ENCODE measurements at regions not wholly inside any gene's neighbourhood (a gene's known extent, or its start where the extent isn't known, plus 50 kb on each side); places are given as distances from the start of the nearest gene placed in this dataset.
"Not testable (repeated sequence)": the region's sequence is repeated elsewhere in the genome, so short reads cannot be mapped to it uniquely, and the experiment has no call there.

DNA sequence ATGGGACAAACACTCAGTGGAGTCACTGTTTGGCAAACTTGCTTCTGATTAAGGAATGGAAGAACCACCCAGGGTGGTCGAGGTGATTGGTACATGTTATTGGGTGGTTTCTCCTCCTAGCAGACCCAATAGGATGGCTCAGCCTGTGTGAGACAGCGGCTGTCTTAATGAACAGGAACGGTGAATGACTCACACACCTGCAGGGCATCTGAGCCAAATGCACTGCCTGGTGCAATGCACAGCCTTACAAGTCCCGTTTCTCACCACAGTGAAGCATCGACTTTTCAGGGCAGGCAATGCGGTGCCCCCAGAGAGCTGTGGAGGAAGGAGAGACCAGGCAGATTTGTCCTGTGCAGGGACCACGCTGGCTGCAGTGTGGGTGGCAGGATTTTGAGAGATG, 238.5 kb downstream of the FGF9 start:
- no peak for DNase-seq (ENCODE audit: low read depth in 2 of 3, low spot score in 2 of 3)

- DNase-seq (ENCODE audit: low read depth in 2 of 3, low spot score in 2 of 3): no peak
Observed at GRCh38 chr13:21910546-21910945, 239.7 kb downstream of the FGF9 start.

- DNase-seq (ENCODE audit: low read depth in 2 of 3, low spot score in 2 of 3): no peak
Observed at GRCh38 chr13:21911646-21912298, 240.9 kb downstream of the FGF9 start.

DNA sequence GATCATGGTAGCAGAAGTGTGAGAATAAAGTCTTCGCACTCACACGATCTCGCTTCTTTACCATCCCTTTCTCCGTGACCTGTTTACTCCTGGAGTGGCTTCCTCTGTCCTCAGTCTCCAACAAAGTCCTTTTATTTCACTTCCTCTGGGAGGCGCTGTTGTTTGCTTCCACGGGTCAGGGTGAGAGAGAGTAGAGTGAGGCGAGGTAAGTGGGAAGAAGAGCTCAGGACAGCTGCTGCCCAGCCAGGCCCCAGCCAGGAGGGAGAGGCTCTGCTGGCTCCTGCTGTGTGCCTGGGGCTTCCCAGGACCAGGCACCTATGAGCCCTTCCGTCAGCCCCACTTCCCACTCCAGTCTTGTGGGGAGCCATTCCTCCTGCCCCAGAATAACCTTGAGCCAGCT, 242.1 kb downstream of the FGF9 start:
- DNase-seq (ENCODE audit: low read depth in 2 of 3, low spot score in 2 of 3): no peak

- DNase-seq (ENCODE audit: low read depth in 2 of 3, low spot score in 2 of 3): no peak
Observed at GRCh38 chr13:21917086-21918015, 246.5 kb downstream of the FGF9 start.

DNA sequence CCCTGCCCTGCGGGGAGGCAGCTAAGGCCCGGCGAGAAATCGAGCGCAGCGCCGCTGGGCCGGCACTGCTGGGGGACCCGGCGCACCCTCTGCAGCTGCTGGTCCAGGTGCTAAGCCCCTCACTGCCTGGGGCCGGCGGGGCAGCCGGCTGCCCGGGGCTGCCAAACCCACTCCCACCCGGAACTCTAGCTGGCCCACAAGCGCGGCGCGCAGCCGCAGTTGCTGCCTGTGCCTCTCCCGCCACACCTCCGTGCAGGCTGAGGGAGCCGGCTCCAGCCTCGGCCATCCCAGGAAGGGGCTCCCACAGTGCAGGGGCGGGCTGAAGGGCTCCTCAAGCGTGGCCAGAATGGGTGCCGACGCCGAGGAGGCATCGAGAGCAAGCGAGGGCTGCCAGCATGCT, 249.9 kb downstream of the FGF9 start:
- not testable (repeated sequence) for DNase-seq (ENCODE audit: low read depth in 2 of 3, low spot score in 2 of 3)

DNA sequence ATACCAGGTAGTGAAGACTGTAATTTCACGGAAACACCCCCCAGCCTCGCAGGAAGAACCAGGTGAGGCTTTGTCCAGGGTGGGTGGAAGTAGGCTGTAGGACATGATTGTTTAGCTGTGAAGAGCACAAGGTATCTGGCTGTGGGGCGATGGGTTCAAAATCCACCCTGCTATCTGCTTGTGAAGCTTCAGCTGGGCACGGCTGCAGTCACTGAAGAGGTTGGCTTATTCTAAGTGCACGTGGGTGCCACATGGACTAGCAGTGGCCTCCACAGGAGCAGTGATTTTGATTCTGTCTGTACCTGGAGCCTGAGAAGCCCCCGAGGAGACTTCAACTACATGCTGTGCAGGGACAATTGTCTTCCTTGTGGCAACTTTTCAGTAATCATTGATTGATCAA, 254.1 kb downstream of the FGF9 start:
- no peak for DNase-seq (ENCODE audit: low read depth in 2 of 3, low spot score in 2 of 3)

GRCh38 chr13:21925720-21926119, 254.8 kb downstream of the FGF9 start:
- no peak for DNase-seq (ENCODE audit: low read depth in 2 of 3, low spot score in 2 of 3)

GRCh38 chr13:21929400-21929799, 258.5 kb downstream of the FGF9 start:
- no peak for DNase-seq (ENCODE audit: low read depth in 2 of 3, low spot score in 2 of 3)

GRCh38 chr13:21930536-21930935, 259.7 kb downstream of the FGF9 start:
- peak in 1 of 3 donors; percentile 52 for DNase-seq (ENCODE audit: low read depth in 2 of 3, low spot score in 2 of 3)

- DNase-seq (ENCODE audit: low read depth in 2 of 3, low spot score in 2 of 3): no peak
Observed at GRCh38 chr13:21932578-21932977, 261.7 kb downstream of the FGF9 start.

- DNase-seq (ENCODE audit: low read depth in 2 of 3, low spot score in 2 of 3): no peak
Observed at GRCh38 chr13:21932996-21933395, 262.1 kb downstream of the FGF9 start.

GRCh38 chr13:21934284-21934683, 263.4 kb downstream of the FGF9 start:
- no peak for DNase-seq (ENCODE audit: low read depth in 2 of 3, low spot score in 2 of 3)

DNA sequence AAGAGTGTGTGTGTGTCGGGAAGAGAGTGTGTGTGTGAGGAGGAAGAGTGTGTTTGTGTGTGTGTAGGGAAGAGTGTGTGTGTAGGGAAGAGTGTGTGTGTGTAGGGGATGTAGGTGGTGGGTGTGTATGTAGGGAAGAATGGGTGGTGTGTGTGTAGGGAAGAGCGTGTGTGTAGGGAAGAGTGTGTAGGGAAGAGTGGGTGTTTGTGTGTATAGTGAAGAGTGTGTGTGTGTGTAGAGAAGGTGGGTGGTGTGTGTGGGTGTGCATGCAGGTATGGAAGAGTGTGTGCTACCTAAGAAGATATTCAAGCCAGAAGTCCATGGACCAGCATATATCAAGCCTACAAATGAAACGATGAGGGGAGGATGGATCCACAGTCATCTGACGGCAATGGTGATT, 265.8 kb downstream of the FGF9 start:
- no peak for DNase-seq (ENCODE audit: low read depth in 2 of 3, low spot score in 2 of 3)

- DNase-seq (ENCODE audit: low read depth in 2 of 3, low spot score in 2 of 3): no peak
Observed at GRCh38 chr13:21938168-21938567, 267.3 kb downstream of the FGF9 start.

DNA sequence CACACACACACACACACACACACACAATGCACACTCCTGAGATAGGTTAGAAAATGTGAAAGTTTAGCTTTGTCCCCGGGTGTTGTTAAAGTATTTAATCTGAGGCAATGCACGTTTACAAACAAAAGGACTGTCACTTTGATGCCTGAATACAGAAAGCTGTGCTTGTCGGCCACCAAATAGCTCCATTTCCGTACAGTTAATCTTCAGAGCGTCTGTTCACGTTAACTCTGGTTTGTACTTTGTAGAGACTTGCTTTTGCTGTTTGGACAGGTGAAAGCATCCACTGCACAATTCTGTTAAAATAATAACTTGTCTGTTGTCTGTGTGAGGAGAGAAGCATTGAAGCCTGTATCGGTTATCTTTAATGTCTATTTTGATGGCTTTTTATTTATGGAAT, 267.8 kb downstream of the FGF9 start:
- no peak for DNase-seq (ENCODE audit: low read depth in 2 of 3, low spot score in 2 of 3)

- DNase-seq (ENCODE audit: low read depth in 2 of 3, low spot score in 2 of 3): no peak
Observed at GRCh38 chr13:21942061-21942460, 271.2 kb downstream of the FGF9 start.

- no peak for DNase-seq (ENCODE audit: low read depth in 2 of 3, low spot score in 2 of 3)
Observed at GRCh38 chr13:21944610-21945009, 273.7 kb downstream of the FGF9 start.

- no peak for DNase-seq (ENCODE audit: low read depth in 2 of 3, low spot score in 2 of 3)
Observed at GRCh38 chr13:21945195-21945594, 274.3 kb downstream of the FGF9 start.

DNA sequence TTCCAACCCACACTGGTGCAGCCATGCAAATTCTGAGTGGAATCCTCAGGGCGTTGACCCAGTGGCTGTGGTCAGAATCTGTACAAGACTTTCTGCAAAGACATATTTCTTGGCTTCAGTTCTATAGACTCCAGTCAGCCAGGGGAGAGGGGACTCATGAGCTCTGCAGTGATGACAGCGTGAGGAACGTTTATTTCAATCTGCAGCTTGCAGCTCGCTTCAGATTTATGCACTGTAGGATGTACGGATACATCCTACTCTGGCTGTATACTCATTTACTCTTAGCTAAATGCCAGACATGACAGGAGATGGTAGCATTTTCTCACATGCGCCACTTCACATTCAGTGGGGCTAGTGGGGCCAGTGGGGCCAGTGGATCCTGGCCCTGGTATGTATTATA, 276.1 kb downstream of the FGF9 start:
- no peak for DNase-seq (ENCODE audit: low read depth in 2 of 3, low spot score in 2 of 3)

GRCh38 chr13:21948769-21949474, 278.0 kb downstream of the FGF9 start:
- DNase-seq (ENCODE audit: low read depth in 2 of 3, low spot score in 2 of 3): peak in 1 of 3 donors; percentile 5
